ENCODE measurements at regions not wholly inside any gene's neighbourhood (a gene's known extent, or its start where the extent isn't known, plus 50 kb on each side); places are given as distances from the start of the nearest gene placed in this dataset.

DNA sequence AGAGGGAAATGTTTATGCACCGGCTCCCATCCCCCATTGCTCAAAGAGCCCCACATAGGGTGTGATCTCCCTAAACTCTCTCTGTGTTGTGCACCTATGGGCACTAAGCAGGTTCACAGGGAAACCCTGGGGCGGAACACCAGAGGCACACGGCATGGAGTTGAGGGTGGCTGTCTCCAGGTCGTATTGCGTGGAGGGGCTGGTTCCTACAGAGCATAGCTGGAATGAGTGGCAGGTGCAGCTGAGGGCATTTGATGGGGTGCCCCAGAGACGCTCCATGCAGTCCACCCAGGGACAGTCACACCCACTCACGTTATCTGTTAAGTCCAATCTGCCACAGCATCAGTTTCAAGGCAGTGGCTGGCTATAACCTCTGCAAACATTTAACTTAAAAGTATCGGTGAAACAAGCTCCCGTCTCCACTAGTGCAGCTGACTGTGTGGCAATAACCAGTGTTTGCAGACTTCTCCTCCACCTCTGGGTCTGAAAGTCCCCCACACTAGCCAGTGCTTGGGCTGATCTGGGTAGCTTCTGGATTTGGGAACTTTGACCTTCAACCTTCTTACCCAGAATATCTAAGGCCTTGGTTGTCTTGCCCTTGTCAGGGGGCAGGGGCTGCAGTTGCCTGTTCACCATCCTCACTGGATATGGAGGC is 249.2 kb upstream of the ZNF32 start:
- Histone ChIP-seq H3K36me3 (replicated peaks) (no peaks in the 10 kb centered on the region), H3K27me3 (replicated peaks) (no peaks in the 10 kb centered on the region), H3K4me3 (ENCODE audit: low read depth, low read length) (no peak overlapping the region), H3K27ac (no peak overlapping the region)
- in situ Hi-C loops (cut with HindIII; ENCODE audit: low pct_ligation_motif_present, low sequenced_read_pairs), result no loop called here
- no peak for DNase-seq
- no peak for TF ChIP-seq CTCF (IDR thresholded peaks at IDR 0.05; ENCODE audit: low read depth, low read length, missing control alignments)

GRCh38 chr10:43892062-43892770 is 243.5 kb upstream of the ZNF32 start:
- no peak overlapping the region for H3K27ac ChIP-seq
- H3K36me3 ChIP-seq (replicated peaks), result no peaks in the 10 kb centered on the region
- H3K4me3 ChIP-seq (ENCODE audit: low read depth, low read length), result no peak overlapping the region
- peak; percentile 62 for DNase-seq
- in situ Hi-C loops (cut with HindIII; ENCODE audit: low pct_ligation_motif_present, low sequenced_read_pairs), result no loop called here
- no peak for TF ChIP-seq CTCF (IDR thresholded peaks at IDR 0.05; ENCODE audit: low read depth, low read length, missing control alignments)
- no peaks in the 10 kb centered on the region for H3K27me3 ChIP-seq (replicated peaks)

DNA sequence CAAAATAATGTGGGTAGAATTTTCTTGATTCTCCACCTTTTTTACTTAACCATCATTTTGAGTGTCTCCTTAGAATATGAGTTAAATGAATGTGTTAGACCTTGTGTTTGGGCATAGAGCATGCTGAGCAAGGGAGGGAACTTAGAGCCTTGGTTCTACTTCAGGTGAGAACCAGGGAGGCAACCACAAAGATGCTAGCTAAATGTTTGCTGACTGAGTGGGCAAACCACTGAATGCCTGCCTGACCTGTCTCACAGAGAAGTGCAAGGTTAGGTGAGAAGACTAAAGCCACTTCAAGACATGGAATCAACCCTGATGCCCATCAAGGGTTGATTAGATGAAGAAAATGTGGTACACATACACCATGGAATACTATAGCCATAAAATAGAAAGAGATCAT is 242.6 kb upstream of the ZNF32 start:
- in situ Hi-C loops (cut with HindIII; ENCODE audit: low pct_ligation_motif_present, low sequenced_read_pairs), result no loop called here
- DNase-seq, result no peak
- Histone ChIP-seq H3K36me3 (replicated peaks) (no peaks in the 10 kb centered on the region), H3K4me3 (ENCODE audit: low read depth, low read length) (no peak overlapping the region), H3K27me3 (replicated peaks) (no peaks in the 10 kb centered on the region), H3K27ac (no peak overlapping the region)
- no peak for TF ChIP-seq CTCF (IDR thresholded peaks at IDR 0.05; ENCODE audit: low read depth, low read length, missing control alignments)

DNA sequence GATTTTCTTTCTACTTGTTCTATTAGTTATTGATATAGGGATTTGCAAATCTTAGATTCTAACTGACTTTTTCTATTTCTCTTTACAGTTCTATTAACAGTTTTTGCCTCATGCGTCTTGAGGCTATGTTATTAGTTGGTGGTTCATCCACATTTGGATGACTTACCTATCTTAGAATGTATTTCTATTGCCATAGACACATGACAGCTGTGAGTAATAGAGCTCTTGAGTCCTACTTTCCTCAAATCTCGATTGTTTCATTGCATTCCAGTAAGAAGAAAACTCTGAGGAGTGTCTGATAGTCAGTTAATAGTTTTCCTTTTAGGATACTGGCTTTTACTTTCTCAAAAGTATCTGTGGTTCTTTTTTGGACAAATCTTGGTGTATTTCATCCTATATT is 241.4 kb upstream of the ZNF32 start:
- in situ Hi-C loops (cut with HindIII; ENCODE audit: low pct_ligation_motif_present, low sequenced_read_pairs), result no loop called here
- no peak for TF ChIP-seq CTCF (IDR thresholded peaks at IDR 0.05; ENCODE audit: low read depth, low read length, missing control alignments)
- DNase-seq, result peak; percentile 40
- H3K27me3 ChIP-seq (replicated peaks), result no peaks in the 10 kb centered on the region
- H3K4me3 ChIP-seq (ENCODE audit: low read depth, low read length), result no peak overlapping the region
- no peak overlapping the region for H3K27ac ChIP-seq
- H3K36me3 ChIP-seq (replicated peaks), result no peaks in the 10 kb centered on the region

DNA sequence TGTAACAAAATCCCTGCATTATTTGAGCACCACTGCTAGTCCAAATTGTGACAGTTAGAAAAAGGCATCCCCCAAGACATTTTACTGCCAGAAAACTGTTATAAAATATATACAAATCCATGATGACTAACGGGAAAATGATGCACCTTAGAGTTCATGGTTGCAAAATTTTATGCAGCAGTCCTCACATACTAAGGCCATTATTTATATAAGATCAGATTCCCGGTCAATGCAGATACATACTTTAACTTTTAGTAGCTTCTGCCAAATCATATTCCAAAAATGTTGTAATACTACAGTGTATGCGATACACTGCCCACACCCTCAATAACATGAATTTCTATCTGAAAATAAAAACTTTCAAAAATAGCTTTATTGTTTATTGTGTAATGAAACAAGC is 239.9 kb upstream of the ZNF32 start:
- no peaks in the 10 kb centered on the region for H3K36me3 ChIP-seq (replicated peaks)
- H3K4me3 ChIP-seq (ENCODE audit: low read depth, low read length), result no peak overlapping the region
- in situ Hi-C loops (cut with HindIII; ENCODE audit: low pct_ligation_motif_present, low sequenced_read_pairs), result no loop called here
- no peak for TF ChIP-seq CTCF (IDR thresholded peaks at IDR 0.05; ENCODE audit: low read depth, low read length, missing control alignments)
- peak overlapping the region; percentile 23 for H3K27ac ChIP-seq
- no peaks in the 10 kb centered on the region for H3K27me3 ChIP-seq (replicated peaks)
- peak; percentile 69 for DNase-seq

Data from brain microvascular endothelial cell (primary cell).